Upper lobe of left lung (tissue), 6 donors: ENCODE measurements at regions not wholly inside any gene's neighbourhood (a gene's known extent, or its start where the extent isn't known, plus 50 kb on each side); places are given as distances from the start of the nearest gene placed in this dataset.

Source experiments
- ATAC-seq, 2 donors: fragments of 200-7000 bp; cut with Tn5 transposase; one replicate each; pipeline ENCODE4 v1.9.1; 2022; ENCODE audit warnings: mild to moderate bottlenecking in 2 of 2, moderate library complexity in 2 of 2; ENCODE audit not compliant: low FRiP score in 2 of 2
- DNase-seq, 2 donors: peaks; one replicate each; pipeline ENCODE4 v3.0.0-alpha.2; 2019 to 2020
- H3K27ac ChIP-seq, 4 donors: fragments of 200-600 bp; sonication (generic); one replicate each; pipeline ENCODE4 v1.5.1; 2016 to 2019
- H3K27me3 ChIP-seq, 4 donors: fragments of 200-600 bp; sonication (generic); one replicate each; pipeline ENCODE4 v1.5.1; 2017 to 2019
- H3K36me3 ChIP-seq, 4 donors: fragments of 200-600 bp; sonication (generic); one replicate each; pipeline ENCODE4 v1.5.1; 2016 to 2019
- H3K4me1 ChIP-seq, 4 donors: fragments of 200-600 bp; sonication (generic); one replicate each; pipeline ENCODE4 v1.5.1; 2018 to 2019
- H3K4me3 ChIP-seq, 4 donors: fragments of 200-600 bp; sonication (generic); one replicate each; pipeline ENCODE4 v1.5.1; 2017 to 2019; ENCODE audit warnings: mild to moderate bottlenecking in 2 of 4, moderate library complexity in 1 of 4
- H3K9me3 ChIP-seq, 4 donors: fragments of 200-600 bp; sonication (generic); one replicate each; pipeline ENCODE4 v1.5.1; 2018 to 2019
- EP300 ChIP-seq, 4 donors: sonication (generic); formaldehyde crosslinking; IDR thresholded peaks; one replicate each; pipeline ENCODE4 v1.5.1; 2017; ENCODE audit warnings: antibody characterized with exemption in 4 of 4, control low read depth in 2 of 4
- POLR2A ChIP-seq, 4 donors: fragments of 450-650 bp; IDR thresholded peaks; one replicate each; pipeline ENCODE4 v1.5.1; 2016 to 2017; ENCODE audit warnings: antibody characterized with exemption in 4 of 4, mild to moderate bottlenecking in 2 of 4
- POLR2AphosphoS5 ChIP-seq, 2 donors: sonication (generic); formaldehyde crosslinking; IDR thresholded peaks; one replicate each; pipeline ENCODE4 v1.5.1; 2017; ENCODE audit warnings: antibody characterized with exemption in 2 of 2
- WGBS, 2 donors: methylation state at CpG; one replicate each; pipeline ENCODE4 v1.1.5; 2017 to 2018; 5-methylcytosine and 5-hydroxymethylcytosine counted together
- TF ChIP-seq, protein P1 (sequence below), 6 experiments: fragments of 450-650 bp in 4 of 6; fragments of 200-600 bp in 2 of 6; sonication (generic) in 2 of 6; IDR thresholded peaks; one replicate each; pipeline ENCODE4 v1.5.1; 2016 to 2019; ENCODE audit warnings: antibody characterized with exemption in 6 of 6
- donor health status: DM: no; HTN: no; CAD: no; lungs with moderate emphysema.
- donor health status: DM: no; HTN: yes; CAD: no; lungs with severe emphysema.

DNA sequence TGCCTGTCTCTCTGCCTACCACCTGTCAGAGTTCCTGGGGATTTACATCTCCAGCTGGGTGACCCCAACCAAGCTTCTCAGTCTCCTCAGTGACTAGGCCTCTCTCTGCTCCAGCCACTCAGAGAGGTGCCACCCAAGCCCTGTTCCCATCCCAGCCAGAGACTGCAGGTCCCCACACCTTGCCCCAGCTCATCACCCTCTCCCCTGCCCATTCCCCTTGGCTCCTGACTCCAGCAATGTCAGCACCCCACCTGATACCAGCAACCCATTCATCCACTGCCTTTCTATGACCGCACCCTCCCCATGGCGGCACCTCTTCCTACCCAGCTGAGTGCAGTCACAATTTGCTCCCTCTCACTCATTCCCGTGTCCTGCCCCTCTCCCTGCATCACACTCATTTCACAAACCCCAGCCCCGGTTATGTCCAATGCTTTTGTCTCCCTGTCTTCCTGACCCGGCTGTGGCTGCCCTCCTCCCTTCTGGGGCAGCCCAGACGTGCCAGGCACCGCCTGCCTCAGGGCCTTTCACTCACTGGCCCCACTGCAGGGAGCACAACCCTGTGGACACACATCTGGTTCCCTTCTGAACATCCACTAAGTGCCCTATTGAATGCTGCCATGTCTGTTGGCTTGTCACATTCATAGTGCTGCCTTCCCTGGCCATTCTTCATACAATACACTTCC lies 494.8 kb upstream of the HS6ST1 start:
- H3K4me3 ChIP-seq, result no peak overlapping the region
- 75 to 83% methylated on average over 7 of the region's 7 CpGs for WGBS, 2 donors
- TF ChIP-seq POLR2A (IDR thresholded peaks at IDR 0.05), result no peak
- TF ChIP-seq, protein P1, sequence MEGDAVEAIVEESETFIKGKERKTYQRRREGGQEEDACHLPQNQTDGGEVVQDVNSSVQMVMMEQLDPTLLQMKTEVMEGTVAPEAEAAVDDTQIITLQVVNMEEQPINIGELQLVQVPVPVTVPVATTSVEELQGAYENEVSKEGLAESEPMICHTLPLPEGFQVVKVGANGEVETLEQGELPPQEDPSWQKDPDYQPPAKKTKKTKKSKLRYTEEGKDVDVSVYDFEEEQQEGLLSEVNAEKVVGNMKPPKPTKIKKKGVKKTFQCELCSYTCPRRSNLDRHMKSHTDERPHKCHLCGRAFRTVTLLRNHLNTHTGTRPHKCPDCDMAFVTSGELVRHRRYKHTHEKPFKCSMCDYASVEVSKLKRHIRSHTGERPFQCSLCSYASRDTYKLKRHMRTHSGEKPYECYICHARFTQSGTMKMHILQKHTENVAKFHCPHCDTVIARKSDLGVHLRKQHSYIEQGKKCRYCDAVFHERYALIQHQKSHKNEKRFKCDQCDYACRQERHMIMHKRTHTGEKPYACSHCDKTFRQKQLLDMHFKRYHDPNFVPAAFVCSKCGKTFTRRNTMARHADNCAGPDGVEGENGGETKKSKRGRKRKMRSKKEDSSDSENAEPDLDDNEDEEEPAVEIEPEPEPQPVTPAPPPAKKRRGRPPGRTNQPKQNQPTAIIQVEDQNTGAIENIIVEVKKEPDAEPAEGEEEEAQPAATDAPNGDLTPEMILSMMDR (IDR thresholded peaks at IDR 0.05), result no peak
- no peak for TF ChIP-seq POLR2AphosphoS5 (IDR thresholded peaks at IDR 0.05)
- TF ChIP-seq EP300 (IDR thresholded peaks at IDR 0.05), result no peak
- H3K9me3 ChIP-seq, result no peaks in the 10 kb centered on the region
- H3K27ac ChIP-seq, result no peak overlapping the region
- no peaks in the 10 kb centered on the region for H3K27me3 ChIP-seq
- H3K4me1 ChIP-seq, result no peaks in the 10 kb centered on the region
- ATAC-seq (no peak), DNase-seq (no peak)
- no peaks in the 10 kb centered on the region for H3K36me3 ChIP-seq

DNA sequence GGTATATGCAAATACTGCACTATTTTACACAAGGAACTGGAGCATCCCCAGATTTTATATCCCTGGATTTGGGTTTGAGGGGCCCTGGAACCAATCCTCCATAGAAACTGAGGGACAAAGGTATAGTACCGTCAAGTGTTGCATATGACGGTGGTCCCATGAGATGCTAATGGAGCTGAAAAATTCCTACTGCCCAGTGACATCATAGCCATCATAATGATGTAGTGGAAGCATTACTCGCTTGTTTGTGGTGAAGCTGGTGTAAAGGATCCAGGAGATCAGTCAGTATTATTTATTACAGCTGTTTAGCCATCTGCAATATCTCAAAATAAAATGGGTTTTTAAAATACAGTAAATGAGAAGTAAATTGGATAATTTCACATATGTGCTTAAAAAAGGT lies 496.6 kb upstream of the HS6ST1 start:
- no peak overlapping the region for H3K27ac ChIP-seq
- ATAC-seq (no peak), DNase-seq (no peak)
- H3K4me1 ChIP-seq, result no peaks in the 10 kb centered on the region
- no peak overlapping the region for H3K4me3 ChIP-seq
- no peak for TF ChIP-seq POLR2A (IDR thresholded peaks at IDR 0.05)
- TF ChIP-seq, protein P1 (IDR thresholded peaks at IDR 0.05), result no peak
- no peak for TF ChIP-seq POLR2AphosphoS5 (IDR thresholded peaks at IDR 0.05)
- no peak for TF ChIP-seq EP300 (IDR thresholded peaks at IDR 0.05)
- 92 to 99% methylated on average over 3 of the region's 3 CpGs for WGBS, 2 donors
- no peaks in the 10 kb centered on the region for H3K27me3 ChIP-seq
- H3K36me3 ChIP-seq, result no peaks in the 10 kb centered on the region
- H3K9me3 ChIP-seq, result no peaks in the 10 kb centered on the region

DNA sequence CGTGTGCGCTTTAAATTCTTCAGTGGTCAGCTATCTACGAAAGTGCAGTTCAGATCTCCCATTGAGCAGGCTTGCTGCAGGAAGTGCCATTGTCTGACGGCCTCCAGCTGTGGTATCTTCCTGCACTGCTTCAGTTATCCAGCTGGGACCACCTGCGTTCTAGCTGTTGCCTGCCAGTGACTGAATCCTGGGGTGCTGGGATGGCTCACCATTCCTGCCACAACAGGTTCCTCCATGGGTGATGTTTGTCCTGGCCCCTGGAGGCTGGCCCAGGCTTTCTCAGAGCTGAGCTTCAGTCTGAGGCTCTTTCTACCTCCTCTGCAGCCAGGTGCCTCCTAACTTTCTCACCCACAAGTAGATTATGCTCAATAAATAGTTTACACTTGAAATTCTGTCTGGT lies 498.5 kb upstream of the HS6ST1 start:
- TF ChIP-seq EP300 (IDR thresholded peaks at IDR 0.05) (no peak), POLR2A (IDR thresholded peaks at IDR 0.05) (no peak), POLR2AphosphoS5 (IDR thresholded peaks at IDR 0.05) (no peak)
- TF ChIP-seq, protein P1 (IDR thresholded peaks at IDR 0.05), result no peak
- 44 to 53% methylated on average over 5 of the region's 5 CpGs for whole genome bisulfite sequencing, 2 donors
- Histone ChIP-seq H3K4me1 (no peaks in the 10 kb centered on the region), H3K9me3 (no peaks in the 10 kb centered on the region), H3K36me3 (no peaks in the 10 kb centered on the region), H3K4me3 (no peak overlapping the region), H3K27me3 (no peaks in the 10 kb centered on the region), H3K27ac (no peak overlapping the region)
- DNase-seq (no peak), ATAC-seq (no peak)

DNA sequence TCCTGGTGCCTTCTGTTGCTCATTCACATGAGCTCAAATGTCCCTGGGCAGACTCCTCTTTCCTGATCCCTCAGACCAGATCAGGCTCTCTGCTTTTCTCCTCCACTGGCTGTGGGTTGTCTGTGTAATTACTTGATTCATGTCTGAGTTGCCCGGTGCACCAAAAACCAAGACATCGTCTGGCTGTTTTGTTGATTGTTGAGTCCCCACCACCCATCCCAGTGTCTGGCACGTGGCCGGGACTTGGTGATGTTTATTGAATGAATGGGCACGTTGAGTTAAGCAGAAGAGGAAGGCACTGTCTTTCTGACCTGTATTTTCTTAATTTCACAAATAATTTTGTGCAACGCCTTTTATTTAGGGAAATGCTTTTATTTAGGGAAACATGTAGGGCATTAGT lies 499.1 kb upstream of the HS6ST1 start:
- ATAC-seq, result no peak
- TF ChIP-seq POLR2A (IDR thresholded peaks at IDR 0.05) (no peak), EP300 (IDR thresholded peaks at IDR 0.05) (no peak), POLR2AphosphoS5 (IDR thresholded peaks at IDR 0.05) (no peak)
- TF ChIP-seq, protein P1 (IDR thresholded peaks at IDR 0.05), result no peak
- H3K36me3 ChIP-seq, result no peaks in the 10 kb centered on the region
- H3K4me1 ChIP-seq, result no peaks in the 10 kb centered on the region
- no peak overlapping the region for H3K27ac ChIP-seq
- WGBS, 2 donors, result 79 to 84% methylated on average over 6 of the region's 6 CpGs
- H3K4me3 ChIP-seq, result no peak overlapping the region
- DNase-seq, result no peak
- no peaks in the 10 kb centered on the region for H3K27me3 ChIP-seq
- H3K9me3 ChIP-seq, result no peaks in the 10 kb centered on the region

DNA sequence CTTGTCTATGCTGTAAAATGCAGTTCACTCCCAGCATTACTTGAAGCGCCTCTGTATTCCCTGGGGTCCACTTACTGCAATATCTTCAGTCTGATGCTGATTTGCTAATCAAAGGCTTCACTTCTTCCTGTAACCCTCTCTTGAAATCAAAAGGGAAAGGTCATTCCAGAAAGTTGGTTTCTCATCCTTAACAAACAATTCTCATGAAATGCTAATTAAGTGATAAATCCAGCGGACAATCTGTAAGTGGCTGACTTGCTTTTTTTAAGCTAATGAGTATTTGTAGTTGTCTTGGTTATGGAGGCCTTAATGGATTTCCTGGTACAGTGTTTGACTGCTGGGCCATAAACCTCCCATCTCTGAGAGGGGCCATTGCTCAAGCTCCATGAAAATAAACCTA lies 499.6 kb upstream of the HS6ST1 start:
- Histone ChIP-seq H3K36me3 (no peaks in the 10 kb centered on the region), H3K4me1 (no peaks in the 10 kb centered on the region), H3K27ac (no peak overlapping the region), H3K9me3 (no peaks in the 10 kb centered on the region), H3K27me3 (no peaks in the 10 kb centered on the region), H3K4me3 (no peak overlapping the region)
- TF ChIP-seq, protein P1 (IDR thresholded peaks at IDR 0.05), result no peak
- TF ChIP-seq POLR2A (IDR thresholded peaks at IDR 0.05), result no peak
- no peak for TF ChIP-seq EP300 (IDR thresholded peaks at IDR 0.05)
- TF ChIP-seq POLR2AphosphoS5 (IDR thresholded peaks at IDR 0.05), result no peak
- ATAC-seq (no peak), DNase-seq (no peak)
- 83 to 89% methylated on average over 2 of the region's 2 CpGs for WGBS, 2 donors
